ENCODE measurements at regions not wholly inside any gene's neighbourhood (a gene's known extent, or its start where the extent isn't known, plus 50 kb on each side); places are given as distances from the start of the nearest gene placed in this dataset.
"Not testable (repeated sequence)": the region's sequence is repeated elsewhere in the genome, so short reads cannot be mapped to it uniquely, and the experiment has no call there.

GRCh38 chr11:38411149-38411548, 1813.1 kb upstream of the RAG2 start:
- in situ Hi-C loops (cut with MboI; ENCODE audit: low pct_unique_long_range_greater_than_20kb, low sequenced_read_pairs, unreplicated experiment), result no loop called here
- TF ChIP-seq CTCF (IDR thresholded peaks at IDR 0.05; ENCODE audit: extremely low read depth, insufficient read depth, missing control alignments), result no peak
- no peak for DNase-seq (ENCODE audit: low spot score)

GRCh38 chr11:38402063-38402462, 1804.0 kb upstream of the RAG2 start:
- DNase-seq (ENCODE audit: low spot score), result no peak
- no peak for TF ChIP-seq CTCF (IDR thresholded peaks at IDR 0.05; ENCODE audit: extremely low read depth, insufficient read depth, missing control alignments)
- in situ Hi-C loops (cut with MboI; ENCODE audit: low pct_unique_long_range_greater_than_20kb, low sequenced_read_pairs, unreplicated experiment), result no loop called here

- no peak for TF ChIP-seq CTCF (IDR thresholded peaks at IDR 0.05; ENCODE audit: extremely low read depth, insufficient read depth, missing control alignments)
- no peak for DNase-seq (ENCODE audit: low spot score)
- in situ Hi-C loops (cut with MboI; ENCODE audit: low pct_unique_long_range_greater_than_20kb, low sequenced_read_pairs, unreplicated experiment), result no loop called here
Measured at GRCh38 chr11:38392176-38392575, 1794.1 kb upstream of the RAG2 start.

- DNase-seq (ENCODE audit: low spot score), result no peak
- in situ Hi-C loops (cut with MboI; ENCODE audit: low pct_unique_long_range_greater_than_20kb, low sequenced_read_pairs, unreplicated experiment), result no loop called here
- TF ChIP-seq CTCF (IDR thresholded peaks at IDR 0.05; ENCODE audit: extremely low read depth, insufficient read depth, missing control alignments), result no peak
Measured at GRCh38 chr11:38384568-38384967, 1786.5 kb upstream of the RAG2 start.

- DNase-seq (ENCODE audit: low spot score), result no peak
- in situ Hi-C loops (cut with MboI; ENCODE audit: low pct_unique_long_range_greater_than_20kb, low sequenced_read_pairs, unreplicated experiment), result no loop called here
- TF ChIP-seq CTCF (IDR thresholded peaks at IDR 0.05; ENCODE audit: extremely low read depth, insufficient read depth, missing control alignments), result no peak
Measured at GRCh38 chr11:38365274-38365673, 1767.2 kb upstream of the RAG2 start.

- in situ Hi-C loops (cut with MboI; ENCODE audit: low pct_unique_long_range_greater_than_20kb, low sequenced_read_pairs, unreplicated experiment), result no loop called here
- no peak for TF ChIP-seq CTCF (IDR thresholded peaks at IDR 0.05; ENCODE audit: extremely low read depth, insufficient read depth, missing control alignments)
- DNase-seq (ENCODE audit: low spot score), result no peak
Measured at GRCh38 chr11:38356255-38356654, 1758.2 kb upstream of the RAG2 start.

- no peak for DNase-seq (ENCODE audit: low spot score)
- TF ChIP-seq CTCF (IDR thresholded peaks at IDR 0.05; ENCODE audit: extremely low read depth, insufficient read depth, missing control alignments), result no peak
- in situ Hi-C loops (cut with MboI; ENCODE audit: low pct_unique_long_range_greater_than_20kb, low sequenced_read_pairs, unreplicated experiment), result no loop called here
Measured at GRCh38 chr11:38345286-38345685, 1747.2 kb upstream of the RAG2 start.

GRCh38 chr11:38341612-38342011, 1743.6 kb upstream of the RAG2 start:
- in situ Hi-C loops (cut with MboI; ENCODE audit: low pct_unique_long_range_greater_than_20kb, low sequenced_read_pairs, unreplicated experiment); DNase-seq (ENCODE audit: low spot score): not testable (repeated sequence)
